HG03460 (cell line): ENCODE measurements at regions not wholly inside any gene's neighbourhood (a gene's known extent, or its start where the extent isn't known, plus 50 kb on each side); places are given as distances from the start of the nearest gene placed in this dataset.

ENCODE experiments used
- ATAC-seq: cut with Tn5 transposase; IDR thresholded peaks from one replicate; pipeline ENCODE4 v1.9.1; 2021; ENCODE audit not compliant: unreplicated experiment

DNA sequence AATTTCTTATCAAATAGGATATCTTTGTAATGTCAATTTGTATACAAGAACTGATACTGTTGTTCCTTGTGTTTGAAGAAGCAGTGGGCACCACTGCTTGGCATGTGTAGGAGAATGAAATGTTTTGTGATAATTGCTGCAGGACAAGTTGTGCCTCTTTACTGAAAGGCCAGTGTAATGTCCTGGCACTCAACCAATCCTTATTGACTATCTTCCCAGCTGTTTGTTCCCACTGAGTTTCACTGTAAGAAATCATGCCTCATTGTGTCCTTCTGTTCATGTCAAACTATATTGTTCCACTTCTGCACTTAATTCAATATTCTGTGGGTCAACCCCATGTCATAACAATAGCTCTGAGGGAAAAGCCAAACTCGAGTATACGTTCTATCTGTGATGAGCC, 136.1 kb upstream of the FAM83B start:
- no peak for ATAC-seq

DNA sequence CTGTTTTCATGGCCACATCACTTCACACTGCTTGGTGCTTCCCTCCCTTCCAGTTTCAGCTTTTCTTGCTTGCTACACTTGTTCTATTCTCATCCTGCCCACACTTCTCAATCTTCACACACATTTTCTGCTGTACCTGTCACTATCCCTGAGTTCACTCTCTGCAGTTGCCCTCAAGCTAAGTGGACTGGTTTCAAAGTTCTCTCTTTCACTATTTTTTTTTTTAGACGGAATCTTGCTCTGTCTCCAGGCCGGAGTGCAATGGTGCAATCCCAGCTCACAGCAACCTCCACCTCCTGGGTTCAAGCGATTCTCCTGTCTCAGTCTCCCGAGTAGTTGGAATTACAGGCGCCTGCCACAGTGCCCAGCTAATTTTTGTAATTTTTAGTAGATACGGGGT, 130.6 kb upstream of the FAM83B start:
- no peak for ATAC-seq

DNA sequence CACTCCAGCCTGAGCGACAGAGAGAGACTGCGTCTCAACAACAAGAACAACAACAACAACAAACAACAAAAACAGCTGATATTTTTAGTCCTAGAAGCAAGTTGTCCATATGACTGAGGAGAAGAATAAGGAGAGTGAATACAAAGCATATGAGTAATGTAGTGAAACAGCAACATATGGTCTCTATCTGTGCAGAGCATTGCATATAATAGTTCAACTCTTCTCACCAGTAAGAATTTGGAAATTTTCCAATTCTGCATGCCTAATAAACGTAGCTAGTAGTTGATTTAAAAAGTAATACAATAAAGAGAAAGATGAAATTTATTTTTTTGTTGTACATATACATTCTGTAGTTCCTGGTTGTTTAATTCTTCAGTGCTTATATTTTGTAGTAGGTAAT, 129.7 kb upstream of the FAM83B start:
- no peak for ATAC-seq

DNA sequence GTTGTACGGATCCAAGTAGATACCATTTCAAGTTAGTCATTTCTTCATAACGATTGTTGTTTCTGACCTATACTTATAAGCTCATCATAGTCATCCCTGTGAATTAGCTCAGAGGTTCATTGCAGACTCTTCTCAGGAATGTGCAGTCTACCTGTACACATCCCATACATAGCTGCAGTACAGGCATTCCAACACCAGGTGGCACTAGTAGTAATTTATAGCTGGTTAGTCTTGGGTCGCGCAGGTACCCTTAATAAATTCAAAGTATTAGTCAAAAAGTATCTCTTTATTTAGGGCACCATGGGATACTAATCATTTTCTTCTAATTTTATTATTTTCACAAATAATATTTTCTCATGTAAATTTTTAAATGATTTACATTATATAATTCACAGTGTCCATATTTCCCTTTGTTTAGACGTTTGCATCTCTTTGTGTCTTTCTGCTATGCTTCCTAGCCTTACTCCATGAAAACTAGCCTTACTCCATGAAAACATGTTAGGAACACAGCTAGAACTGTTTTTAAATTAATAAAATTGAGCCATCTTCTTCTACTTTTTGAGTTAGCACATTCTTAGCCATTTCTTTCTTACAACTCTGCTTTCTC, 128.6 kb upstream of the FAM83B start:
- ATAC-seq = peak; percentile 88

DNA sequence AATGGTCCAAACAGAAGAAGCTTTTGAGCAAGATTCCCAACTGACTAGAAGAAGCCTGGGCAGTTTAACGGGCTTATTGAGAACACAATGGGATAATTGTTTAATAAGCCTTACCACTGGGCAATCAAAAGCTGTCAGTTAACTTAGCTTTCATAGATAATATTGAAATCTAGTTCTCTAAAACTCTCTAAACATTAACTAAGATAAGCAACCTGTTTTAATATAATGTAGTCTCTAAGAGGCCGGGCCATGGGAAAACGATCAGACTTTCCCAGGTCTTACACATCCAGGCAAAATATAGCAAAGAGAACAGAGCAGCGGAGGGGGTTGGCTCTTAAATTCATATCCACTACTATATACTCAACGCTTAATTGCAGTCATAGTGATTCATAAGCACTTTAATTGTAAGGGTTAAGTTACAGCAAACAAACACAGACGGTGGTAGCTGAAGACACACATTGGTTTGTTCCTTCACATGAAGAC, 128.0 kb upstream of the FAM83B start:
- ATAC-seq = no peak

DNA sequence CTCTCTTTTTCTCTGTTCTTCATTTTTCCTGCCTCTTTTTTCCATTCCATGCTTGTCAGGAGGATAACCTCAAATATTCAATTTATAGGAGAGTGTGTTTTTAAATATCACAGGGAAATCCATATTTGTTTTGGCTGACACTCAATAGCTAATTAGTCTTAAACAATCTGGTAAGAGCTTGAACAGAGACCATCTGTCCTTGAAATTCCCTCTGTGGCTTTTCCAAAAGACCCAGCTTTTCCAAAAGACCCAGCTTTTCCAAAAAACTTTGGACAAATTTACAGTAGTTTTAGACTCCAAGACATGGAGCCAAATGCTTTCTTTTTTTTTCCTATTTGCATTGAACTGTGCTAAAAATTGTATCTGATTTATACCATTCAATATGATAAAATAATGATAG, 127.4 kb upstream of the FAM83B start:
- no peak for ATAC-seq

DNA sequence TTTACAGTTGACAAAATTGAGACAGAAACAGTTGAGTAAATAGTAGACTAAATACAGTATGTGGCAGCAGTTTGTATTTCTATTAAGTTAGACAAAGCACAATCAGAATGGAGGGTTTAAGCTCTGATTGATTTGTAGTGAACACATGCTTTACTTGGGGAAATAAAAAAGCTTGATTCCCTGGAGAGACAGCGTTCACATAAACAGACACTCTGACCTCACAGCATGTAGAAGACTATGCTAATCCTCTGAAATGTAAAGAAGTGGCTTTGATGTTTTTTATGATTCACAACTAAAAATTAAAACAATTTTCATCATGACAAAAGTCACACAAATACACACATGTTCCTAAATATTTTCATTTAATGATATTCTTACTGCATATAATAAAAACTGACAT, 126.9 kb upstream of the FAM83B start:
- no peak for ATAC-seq

DNA sequence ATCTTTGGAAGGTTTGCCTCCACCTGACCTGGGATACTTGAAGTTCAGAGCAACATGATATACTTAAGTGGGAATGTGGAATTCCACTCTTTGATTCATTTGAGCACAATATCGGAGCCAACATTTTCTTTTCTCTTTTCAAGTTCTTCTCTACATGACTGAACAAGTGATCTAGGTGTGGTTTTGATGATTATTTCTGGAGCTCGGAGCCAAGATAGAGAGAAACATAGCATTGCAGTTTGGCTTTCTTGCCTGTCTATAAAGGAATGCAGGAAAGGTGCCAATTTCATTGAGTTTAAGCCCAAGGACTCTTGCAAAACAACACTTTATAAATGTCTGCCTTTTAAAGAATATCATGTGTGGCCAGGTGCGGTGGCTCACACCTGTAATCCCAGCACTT, 124.2 kb upstream of the FAM83B start:
- no peak for ATAC-seq

DNA sequence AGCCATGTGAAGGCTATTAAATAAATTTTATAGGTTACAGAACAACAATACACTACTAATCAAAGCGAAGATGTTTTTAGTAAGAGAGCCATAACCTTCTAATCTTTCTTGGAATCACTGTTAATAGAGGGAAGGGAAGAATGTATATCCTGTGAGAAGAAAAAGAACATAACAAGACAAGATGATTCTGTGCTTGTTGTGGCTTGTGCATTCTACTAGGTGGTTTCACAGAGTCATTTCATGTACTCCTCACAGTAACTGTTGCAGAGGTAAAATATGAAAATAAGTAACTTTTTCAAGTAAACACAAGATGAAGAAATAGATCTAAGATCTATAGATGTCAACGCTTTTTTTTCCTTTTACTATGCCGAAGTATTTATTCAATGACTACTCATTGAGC, 116.9 kb upstream of the FAM83B start:
- no peak for ATAC-seq

DNA sequence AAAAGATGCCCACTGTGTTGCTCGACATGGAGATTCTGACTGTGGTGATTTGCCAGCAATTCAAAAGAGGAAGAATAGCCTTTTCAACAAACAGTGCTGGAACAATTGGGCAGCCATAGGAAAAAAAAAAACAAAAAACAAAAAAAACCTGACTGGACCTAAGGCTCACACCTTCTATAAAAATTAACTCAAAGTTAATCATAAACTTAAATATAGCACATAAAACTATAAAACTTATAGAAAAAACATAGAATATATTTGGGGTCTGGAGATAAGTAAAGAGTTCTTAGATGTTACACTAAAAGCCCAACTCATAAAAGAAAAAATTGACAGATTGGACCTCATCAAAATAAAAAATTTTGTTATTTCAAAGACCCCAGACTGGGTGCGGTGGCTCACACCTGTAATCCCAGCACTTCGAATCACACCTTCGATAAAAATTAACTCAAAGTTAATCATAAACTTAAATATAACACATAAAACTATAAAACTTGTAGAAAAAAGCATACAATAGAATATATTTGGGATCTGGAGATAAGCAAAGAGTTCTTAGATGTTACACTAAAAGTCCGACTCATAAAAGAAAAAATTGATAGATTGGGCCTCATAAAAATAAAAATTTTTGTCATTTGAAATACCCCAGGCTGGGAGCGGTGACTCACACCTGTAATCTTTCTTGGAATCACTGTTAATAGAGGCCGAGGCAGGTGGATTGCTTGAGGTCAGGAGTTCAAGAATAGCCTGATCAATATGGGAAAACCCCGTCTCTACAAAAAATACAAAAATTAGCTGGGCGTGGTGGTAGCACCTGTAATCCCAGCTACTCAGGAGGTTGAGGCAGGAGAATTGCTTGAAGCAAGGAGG, 115.6 kb upstream of the FAM83B start:
- ATAC-seq = no peak

DNA sequence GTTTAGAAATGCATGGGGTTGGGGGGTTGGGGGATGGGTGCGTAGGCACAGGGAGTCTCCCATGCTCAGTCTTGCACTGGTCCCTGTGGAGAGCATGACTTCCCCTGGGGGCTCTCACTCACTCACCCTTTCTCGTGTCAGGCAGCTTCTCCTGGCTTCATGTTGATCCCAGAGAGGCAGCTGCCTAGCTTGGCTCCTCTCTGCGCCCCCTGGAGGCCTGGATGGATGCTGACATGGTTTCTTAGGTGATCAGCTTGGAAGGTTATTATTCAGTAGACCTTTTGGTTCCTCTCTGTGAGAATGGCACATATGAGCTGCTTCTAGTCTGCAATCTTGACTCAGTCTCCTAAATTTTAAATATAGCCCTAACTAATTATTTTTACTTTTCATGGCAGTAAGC, 109.3 kb upstream of the FAM83B start:
- no peak for ATAC-seq

DNA sequence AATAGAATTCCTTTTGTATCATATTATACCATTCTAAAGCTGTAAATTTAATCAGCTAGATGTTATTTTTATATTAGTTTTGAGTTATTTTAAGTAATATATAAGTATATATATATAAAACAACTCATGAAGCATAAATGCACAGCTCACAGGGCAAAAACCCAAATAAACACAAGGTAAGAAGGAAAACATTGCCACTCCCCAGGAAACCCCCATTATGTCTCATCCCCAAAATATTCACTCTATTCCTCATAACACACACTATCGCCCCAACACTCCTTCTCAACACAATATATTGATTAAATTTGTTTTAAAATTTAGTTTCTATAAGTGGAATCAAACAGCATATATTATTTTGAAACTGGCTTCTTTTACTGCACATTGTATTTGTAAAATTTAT, 98.6 kb upstream of the FAM83B start:
- no peak for ATAC-seq

DNA sequence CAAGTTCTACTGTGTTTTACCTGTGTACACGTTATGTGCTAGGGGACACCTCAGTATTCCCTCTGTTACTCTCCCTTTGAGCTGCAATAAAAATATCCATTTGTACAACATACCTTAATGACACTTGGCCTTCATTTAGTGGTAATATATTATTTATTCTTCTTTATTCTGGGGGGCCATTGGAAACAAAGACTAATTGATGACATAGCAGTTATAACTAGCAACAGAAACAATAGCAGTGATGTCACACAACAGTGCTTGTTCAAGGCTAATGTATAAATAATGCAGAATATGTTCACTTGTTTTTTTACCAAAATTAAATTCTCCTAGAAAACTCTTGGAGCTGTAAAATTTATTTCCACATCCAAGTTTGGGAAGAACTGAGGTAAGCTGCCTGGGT, 92.2 kb upstream of the FAM83B start:
- ATAC-seq = no peak

DNA sequence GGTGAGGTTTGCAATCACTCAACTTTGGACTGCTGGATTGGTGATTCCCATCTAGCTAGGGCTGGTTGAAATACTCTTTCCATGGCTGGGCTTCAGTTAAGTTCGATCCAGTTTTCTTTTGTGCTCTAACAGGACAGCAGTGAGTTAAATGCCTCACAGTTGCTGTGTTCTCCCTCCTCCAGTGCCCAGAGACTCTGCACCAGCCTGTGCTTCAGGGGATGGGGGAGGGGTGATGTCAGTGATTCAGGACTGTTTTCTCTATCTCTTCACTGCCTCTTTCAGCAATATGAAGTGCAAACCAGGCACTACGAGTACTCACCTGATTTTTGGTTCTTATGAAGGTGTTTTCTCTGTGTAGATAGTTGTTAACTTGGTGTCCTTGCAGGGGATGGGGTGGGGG, 88.2 kb upstream of the FAM83B start:
- ATAC-seq = no peak

DNA sequence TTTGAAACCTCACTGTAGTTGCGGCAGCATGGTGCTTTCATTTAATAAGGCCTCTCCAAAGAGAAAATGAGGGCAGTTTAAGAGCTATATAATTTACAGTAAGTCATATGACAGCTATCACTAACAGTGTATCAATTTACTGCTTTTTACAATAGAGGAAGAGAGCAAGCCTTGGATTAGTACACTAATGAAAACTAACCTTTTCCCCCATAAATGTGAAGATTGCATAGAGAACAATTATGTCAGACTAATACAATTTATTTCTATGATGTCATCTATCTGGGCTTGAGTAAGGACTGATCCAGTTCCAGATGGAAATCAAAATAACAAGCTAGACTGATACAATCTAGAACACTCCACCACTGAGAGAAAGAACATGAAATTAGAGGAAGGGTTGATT, 78.1 kb upstream of the FAM83B start:
- ATAC-seq = no peak

DNA sequence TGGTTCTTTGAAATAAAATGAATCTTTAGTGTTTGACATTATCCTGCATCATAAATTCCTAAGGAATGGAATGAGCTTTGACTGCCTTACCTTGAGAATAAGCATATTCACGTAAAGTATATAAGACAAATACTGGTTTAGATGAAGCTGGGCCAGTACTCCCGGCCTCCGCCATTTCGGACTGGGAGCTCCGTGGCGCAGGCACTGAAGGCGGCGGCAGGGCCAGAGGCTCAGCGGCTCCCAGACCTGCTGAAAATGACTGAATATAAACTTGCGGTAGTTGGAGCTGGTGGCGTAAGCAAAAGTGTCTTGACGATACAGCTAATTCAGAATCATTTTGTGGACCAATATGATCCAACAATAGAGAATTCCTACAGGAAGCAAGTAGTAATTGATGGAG, 76.2 kb upstream of the FAM83B start:
- ATAC-seq = no peak

DNA sequence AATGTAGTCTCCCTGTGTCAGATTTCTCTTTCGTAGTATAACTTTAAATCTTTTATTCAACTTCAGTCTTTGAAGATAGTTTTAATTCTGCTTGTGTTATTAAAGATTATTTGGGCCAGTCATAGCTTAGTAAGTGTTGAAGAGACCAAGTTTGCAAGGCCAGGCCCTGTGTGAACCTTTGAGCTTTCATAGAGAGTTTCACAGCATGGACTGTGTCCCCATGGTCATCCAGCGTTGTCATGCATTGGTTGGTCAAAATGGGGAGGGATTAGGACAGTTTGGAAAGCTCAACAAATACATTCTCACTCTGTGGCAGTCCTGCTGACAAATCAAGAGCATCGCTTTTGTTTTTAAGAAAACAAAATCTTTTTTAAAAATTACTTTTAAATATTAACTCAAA, 74.6 kb upstream of the FAM83B start:
- ATAC-seq = no peak

DNA sequence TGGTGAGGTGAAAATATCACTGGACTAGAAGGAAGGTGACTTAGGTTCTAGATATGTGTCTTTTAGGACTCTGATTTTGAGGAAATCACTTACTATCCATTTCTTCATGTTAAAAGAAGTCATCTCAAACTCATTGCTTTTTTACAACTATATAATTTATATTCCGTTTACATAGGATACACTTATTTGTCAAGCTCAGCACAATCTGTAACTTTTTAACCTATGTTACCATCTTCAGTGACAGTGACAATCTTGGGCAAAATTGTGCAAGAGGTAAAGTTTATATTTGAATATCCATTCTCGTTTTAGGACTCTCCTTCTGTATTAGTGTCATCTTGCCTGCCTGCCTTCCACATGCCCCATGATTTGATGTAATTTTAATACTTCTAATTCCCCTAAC, 74.0 kb upstream of the FAM83B start:
- ATAC-seq = no peak

DNA sequence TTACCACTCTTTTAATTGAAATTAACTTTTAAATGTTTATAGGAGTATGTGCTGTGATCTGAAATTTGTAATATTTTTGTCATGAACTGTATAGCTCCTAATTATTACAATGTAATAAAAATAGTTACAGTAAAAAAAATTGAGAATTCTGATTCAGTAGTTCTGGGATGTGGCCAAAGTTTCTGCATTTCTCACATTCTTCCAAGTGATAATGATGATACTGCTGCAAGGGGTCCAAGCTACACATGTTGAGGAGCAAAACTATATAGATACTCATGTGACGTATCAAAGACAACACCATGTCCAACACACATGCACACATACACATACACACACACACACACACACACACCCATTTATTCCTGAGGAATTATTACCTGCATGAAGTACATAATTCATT, 71.0 kb upstream of the FAM83B start:
- no peak for ATAC-seq

DNA sequence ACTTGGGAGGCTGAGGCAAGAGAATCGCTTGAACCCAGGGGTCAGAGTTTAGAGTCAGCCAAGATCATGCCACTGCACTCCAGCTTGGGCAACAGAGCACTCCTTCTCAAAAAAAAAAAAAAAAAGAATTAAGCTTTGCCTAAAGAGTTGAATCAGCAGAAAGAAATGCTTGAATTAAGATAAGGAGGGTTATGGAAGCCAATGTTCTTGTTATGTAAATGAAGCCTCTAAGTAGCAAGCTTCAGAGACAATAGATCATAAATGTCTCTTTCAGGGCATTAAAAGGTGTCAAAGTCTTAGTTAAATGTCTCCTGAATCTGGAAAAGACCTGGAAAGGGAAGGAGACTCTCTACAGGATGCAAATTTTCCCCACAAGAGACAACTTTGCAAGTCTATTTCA, 69.7 kb upstream of the FAM83B start:
- ATAC-seq = no peak

DNA sequence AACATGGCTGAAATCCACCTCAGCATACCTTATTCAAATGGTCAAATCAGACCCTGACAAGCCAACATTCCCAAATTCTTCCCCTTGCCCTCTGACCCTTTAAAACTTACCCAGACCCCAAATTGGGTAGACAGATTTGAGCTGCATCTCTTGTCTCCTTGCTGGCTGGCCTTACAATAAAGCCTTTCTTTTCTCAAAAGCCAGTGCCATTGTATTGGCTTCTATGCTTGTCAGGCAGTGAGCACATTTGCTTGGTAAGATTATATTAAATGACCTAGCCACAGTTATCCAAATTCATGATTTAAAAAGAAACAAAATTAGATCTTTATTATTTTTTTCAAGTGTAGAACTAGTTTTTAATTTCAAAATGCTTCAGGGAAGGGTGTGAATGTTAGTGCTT, 67.8 kb upstream of the FAM83B start:
- ATAC-seq = no peak

DNA sequence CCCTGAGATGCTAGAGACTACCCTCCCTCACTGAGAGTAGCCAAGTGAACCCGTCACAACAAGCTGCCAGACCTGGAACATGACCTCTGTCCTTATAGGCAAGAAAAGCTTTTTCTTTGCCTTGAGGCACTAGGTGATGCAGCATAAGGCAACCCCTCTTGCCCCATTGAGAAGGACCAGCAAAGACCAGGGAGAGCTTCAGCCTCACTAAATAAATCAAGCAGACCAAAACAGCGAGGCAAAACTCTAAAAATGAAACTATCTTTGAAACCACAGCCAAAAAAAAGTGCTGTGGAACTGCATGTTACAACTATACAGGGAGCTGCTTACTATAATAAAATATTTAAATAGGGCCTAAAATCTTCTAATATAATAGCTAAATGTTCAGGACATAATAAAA, 62.6 kb upstream of the FAM83B start:
- ATAC-seq = no peak

DNA sequence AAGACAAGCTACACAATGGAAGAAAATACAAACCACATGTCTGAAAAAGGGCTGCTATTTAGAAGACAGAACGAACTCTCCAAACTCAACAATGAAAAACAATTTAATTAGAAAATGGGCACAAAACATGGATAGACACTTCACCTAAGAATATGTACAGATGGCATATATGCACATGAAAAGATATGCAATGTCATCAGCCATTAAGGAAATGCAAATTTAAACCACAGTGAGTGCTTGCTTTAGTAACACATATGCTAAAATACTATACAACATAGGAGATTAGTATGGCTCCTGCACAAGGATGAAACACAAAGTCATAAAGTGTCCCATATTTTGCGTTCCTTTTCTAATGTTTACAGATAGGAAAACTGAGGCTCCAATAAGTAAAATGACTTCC, 60.4 kb upstream of the FAM83B start:
- ATAC-seq = no peak
